GM19372 (cell line): ENCODE measurements at regions not wholly inside any gene's neighbourhood (a gene's known extent, or its start where the extent isn't known, plus 50 kb on each side); places are given as distances from the start of the nearest gene placed in this dataset.
"Not testable (repeated sequence)": the region's sequence is repeated elsewhere in the genome, so short reads cannot be mapped to it uniquely, and the experiment has no call there.

Experiments
- ATAC-seq: cut with Tn5 transposase; IDR thresholded peaks from one replicate; pipeline ENCODE4 v1.9.1; 2021; ENCODE audit warnings: mild to moderate bottlenecking, low read depth, moderate library complexity; ENCODE audit not compliant: unreplicated experiment

DNA sequence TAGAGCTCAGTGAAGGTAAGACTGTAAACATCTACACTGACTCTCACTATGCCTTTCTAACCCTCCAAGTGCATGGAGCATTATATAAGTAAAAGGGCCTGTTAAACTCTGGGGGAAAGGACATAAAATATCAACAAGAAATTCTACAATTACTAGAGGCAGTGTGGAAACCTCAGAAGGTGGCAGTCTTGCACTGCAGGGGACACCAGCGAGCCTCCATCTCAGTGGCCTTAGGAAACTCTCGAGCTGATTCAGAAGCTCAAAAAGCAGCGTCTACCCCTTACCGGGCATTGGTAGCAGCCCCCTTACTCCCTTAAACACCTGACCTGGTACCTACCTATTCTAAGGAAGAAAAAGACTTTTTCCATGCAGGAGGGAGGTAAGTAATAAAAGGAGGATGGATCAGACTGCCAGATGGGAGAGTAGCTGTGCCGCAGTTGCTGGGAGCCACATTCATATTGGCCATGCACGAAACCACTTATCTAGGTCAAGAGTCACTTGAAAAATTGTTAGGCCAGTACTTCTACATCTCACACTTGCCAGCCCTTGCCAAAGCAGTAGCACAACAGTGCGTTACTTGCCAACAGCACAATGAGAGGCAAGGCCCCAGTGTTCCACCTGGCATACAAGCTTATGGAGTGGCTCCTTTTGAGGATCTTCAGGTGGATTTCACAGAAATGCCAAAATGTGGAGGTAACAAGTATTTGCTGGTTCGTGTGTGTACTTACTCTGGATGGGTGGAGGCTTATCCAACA lies 258.8 kb upstream of the PRKX start:
- ATAC-seq = not testable (repeated sequence)

DNA sequence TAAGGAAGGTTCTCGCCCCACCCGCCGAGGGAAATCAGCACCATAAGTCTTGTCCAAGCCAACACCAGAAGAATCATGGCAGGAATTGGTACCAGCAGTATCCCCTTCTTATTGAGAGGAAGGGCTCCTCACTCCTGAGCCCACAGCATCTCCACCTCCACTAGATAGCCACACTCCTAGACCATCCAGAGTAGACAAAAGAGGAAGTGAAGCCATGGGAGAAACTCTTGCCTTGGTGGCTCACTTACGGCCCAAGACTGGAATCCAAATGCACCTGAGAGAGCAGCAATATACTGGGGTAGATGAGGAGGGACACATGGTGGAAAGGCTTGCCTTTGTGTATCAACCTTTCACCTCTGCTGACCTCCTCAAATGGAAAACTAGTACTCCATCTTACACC lies 255.3 kb upstream of the PRKX start:
- no peak for ATAC-seq

- peak; percentile 54 for ATAC-seq
Observed at GRCh38 chrX:3963980-3964379, 250.5 kb upstream of the PRKX start.

DNA sequence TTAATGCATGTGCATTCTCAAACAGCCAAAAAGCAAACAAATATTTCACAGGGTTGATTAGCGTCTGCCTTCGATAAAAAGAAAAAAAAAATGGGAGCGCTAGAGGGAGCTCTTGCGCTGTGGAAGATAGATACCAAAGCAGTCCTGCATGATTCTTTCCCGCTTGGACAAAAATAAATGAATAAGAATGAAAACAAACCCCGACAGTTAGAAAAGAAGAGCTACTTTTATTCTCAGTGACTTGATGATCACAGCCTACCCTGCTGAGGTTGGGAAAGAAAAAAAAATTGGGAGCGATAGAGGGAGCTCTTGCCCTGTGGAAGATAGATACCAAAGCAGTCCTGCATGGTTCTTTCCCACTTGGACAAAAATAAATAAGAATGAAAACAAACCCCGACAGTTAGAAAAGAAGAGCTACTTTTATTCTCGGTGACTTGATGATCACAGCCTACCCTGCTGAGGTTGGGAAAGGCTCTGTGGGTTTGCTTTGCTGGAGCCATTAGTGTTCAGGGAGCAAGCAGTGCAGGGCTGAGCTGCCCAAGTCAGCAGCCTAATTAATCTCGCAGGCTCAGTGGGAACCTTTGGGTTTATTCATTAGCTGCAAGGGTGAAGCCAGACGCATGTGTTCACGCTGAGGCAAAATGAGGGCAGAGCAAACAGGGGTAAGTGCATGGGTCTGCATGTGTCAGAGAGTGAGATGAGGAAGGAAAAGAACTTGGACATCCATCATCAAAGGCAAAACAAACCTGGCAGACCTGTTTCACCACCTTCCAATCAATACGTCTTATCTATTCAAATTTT lies 249.3 kb upstream of the PRKX start:
- no peak for ATAC-seq

DNA sequence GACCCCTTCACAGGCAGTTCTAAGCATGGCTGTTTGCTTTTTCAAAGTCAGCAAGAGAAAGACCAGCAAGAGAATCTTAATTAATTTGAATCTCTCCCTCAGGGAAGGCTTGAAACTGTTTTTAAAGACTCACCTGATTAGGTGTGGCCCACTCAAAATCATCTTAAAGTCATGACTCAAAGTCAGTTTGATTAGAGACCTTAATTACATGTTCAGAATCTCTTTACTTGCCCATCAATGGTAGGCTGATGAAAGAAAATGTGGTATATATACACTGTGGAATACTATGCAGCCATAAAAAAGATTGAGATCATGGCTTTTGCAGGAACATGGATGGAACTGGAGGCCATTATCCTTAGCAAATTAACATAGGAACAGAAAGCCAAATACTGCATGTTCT lies 247.5 kb upstream of the PRKX start:
- no peak for ATAC-seq

GRCh38 chrX:3951859-3952258 lies 238.4 kb upstream of the PRKX start:
- no peak for ATAC-seq

DNA sequence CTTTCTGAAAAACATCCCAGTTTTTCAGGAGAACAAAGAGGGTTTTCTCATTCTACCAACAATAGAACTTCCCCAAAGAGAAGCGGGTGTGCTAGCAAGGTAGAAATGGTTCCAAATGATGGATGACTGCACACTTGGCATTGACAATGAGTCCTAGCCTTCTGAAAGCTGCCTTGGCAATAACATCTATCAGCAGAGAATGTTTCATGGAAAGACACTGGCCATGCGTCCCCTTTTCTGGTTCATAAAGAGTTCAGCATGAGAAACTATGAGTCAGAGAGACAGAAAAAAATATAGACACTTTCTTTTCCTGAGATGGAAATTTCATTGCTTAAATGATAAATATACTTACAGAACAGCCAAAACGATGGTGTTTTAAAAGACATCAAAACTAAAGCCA lies 236.9 kb upstream of the PRKX start:
- no peak for ATAC-seq

DNA sequence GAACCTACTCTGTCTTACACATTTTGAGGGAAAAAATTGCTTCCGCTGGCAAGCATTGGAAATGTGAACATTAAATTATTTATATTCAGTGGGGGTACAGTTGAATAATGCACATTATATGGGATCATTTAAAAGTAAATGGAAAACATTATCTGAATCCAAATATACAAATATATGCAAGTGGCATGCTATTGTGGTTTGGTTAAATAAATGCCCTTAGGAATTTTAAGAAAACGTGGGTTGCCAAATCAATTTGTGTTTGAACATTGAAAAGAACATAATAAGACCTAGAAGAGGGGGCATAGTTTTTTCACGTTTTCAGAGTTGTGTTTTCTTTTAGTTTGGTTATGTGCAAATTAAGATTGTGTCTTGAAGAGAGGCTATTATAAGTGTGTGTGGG lies 230.5 kb upstream of the PRKX start:
- no peak for ATAC-seq

- no peak for ATAC-seq
Observed at GRCh38 chrX:3940000-3940610, 226.7 kb upstream of the PRKX start.

DNA sequence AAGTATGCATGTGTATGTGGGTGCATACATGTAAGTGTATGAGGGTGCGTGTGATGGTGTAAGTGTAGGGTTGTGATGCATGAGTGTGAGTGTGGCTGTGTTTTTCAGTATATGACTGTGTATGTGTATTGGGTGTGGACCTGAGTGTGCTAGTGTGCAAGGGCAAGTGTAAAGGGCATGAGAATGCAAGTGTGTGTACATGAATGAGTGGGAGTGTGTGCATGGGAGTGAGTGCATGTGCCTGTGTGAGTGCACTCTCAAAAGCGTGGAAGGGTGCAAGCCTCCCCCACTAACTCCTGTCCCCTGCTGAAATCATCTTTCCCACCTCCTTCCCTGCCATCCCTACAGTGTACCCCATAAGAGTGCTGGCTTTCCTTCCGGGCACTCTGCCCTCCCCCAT lies 225.1 kb upstream of the PRKX start:
- ATAC-seq = no peak

- not testable (repeated sequence) for ATAC-seq
Observed at GRCh38 chrX:3935196-3935595, 221.7 kb upstream of the PRKX start.

DNA sequence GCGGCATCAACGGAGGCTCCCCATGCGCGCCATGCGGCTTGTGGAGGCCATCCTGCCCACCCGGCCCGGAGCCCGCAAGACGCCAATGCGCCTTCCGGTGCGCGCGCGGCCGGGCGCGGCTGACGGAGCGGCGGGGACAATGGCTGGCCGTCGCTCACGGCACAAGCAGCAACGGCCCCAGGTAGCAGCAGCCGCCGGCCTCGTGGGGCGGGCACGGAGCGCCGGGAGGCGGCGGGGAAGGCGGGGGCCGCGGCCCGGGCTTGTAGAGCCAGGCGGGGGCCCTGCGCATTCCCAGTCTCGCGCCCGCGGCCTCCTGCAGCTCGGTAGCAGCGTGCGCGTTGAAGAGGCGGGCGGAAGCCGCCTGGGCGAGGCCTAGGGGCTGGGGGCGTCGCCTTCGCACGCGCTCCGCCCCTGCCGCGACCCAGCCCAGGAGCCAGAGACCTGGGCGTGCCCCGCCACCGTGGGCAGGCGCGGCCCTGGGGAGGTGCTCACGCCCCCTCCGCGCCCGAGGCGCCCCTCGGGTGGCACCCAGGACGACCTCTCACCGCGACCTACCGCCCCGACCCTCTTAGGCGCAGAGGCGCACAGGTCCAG lies 207.1 kb upstream of the PRKX start:
- peak; percentile 93 for ATAC-seq

DNA sequence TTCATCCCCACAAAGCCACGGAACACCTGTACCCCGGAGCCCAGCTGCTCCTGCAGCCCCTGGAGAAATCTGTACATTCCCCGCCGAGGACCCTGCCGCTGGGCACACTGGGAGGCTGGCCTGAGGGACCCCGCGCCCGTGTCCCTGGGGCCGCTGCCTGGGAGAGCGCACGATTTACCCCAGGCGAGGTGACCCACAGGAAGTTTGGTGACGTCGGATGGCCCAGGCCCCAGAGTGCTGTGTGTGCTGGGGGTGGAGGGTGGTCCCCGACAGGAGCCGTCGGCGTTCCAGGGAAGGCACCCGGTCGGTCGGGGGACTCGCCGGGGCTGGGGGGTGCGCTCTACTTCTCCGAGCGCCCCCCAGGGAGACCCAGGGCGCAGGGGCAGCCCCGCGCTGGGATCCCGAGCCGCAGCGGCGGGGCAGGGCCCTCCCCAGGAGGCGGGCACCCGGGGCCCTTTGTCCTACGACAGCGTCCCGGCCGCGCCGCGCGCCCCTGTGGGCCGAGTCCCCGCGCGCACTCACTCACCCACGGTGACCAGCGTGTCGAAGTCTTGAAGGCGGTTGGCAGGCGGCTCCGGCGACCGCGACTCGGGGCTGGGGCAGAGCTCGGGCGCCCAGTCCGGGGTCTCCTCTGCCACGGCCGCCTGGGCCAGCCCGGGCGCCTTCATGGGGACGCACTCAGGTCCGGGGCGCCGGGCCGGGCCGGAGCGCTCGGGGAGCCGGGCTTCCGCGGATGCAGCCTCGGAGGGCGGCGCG lies 206.4 kb upstream of the PRKX start:
- peak; percentile 43 for ATAC-seq

- ATAC-seq = not testable (repeated sequence)
Observed at GRCh38 chrX:3914813-3915212, 201.4 kb upstream of the PRKX start.

- ATAC-seq = not testable (repeated sequence)
Observed at GRCh38 chrX:3914059-3914458, 200.6 kb upstream of the PRKX start.

GRCh38 chrX:3911012-3911411 lies 197.6 kb upstream of the PRKX start:
- not testable (repeated sequence) for ATAC-seq

DNA sequence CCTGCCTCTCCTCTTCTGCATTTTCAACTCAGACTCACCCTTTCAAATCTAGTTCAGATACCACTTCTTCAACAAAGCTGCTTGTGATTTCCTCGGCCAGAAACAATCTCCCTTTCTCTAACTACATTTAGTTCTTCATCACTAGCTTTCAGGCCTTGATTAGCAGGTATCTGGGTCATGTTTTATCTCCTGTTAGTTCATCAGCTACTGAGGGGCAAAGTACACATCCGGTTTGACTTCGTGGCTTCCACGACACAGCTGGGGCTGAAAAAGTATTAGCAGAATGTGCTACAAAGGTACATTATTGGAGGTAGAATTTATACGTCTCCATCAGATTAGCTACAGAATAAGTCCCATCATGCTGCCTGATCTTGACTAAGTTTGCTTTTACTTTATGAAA lies 197.2 kb upstream of the PRKX start:
- not testable (repeated sequence) for ATAC-seq

DNA sequence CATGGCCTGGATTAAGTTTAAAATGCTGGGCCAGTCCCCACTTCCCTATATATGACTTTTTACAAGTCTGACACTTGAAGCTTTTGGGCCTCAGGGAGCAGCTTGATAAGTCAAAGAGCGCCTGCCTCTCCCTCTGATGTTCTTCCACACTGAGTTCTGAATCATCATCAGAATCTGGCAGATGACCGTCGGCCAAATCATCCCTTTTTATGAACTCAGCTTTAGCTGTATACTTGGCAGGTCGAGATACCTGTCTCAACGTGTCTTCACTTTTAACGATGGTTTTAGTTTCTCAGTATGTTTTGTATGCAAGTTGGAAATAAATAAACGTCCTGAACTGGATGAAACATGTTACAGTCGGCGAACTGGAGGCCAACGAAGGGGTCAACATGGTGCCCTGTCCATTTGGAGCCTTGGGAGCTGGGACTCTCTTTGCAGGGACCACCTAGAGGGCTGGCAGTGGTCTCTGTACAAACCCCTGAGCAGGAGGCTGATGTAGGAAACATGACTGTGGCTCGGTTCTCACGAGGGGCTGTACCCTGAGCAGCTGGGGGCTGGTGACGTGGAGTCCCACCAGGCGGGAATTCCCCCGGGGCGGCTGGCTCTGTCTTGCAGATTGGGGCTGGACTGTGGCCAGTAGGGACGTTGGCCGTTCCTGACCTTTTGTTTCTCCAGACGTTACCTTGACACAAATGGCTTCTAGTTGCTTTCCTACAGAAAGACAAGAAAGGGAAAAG lies 192.2 kb upstream of the PRKX start:
- ATAC-seq = not testable (repeated sequence)

GRCh38 chrX:3902222-3902621 lies 188.8 kb upstream of the PRKX start:
- not testable (repeated sequence) for ATAC-seq

DNA sequence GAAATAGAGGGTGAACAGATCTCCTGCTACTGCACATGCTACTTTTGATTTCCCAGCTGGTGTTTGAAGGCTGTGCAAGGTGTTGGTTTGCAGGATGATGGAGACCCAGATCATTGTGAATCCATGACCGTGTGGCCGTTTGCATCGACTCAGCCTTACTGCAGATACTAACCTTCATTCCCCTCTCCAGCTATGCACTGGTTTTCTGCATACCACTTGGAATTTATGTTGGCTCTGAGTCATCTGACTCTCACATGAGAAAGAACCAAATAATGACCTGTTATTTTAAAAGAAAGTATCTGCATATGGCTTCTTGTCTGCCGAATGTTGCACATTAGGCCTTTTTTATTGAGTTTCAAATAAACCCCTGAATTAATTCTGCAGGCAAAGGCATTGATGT lies 183.3 kb upstream of the PRKX start:
- not testable (repeated sequence) for ATAC-seq
